ENCODE measurements at regions not wholly inside any gene's neighbourhood (a gene's known extent, or its start where the extent isn't known, plus 50 kb on each side); places are given as distances from the start of the nearest gene placed in this dataset.
"Not testable (repeated sequence)": the region's sequence is repeated elsewhere in the genome, so short reads cannot be mapped to it uniquely, and the experiment has no call there.

- DNase-seq = no peak
These were observed 115.7 kb upstream of the S1PR3 start for GRCh38 chr9:88875400-88876120.

GRCh38 chr9:88880199-88880598 lies 111.1 kb upstream of the S1PR3 start:
- no peak for DNase-seq

GRCh38 chr9:88884291-88884690 lies 107.0 kb upstream of the S1PR3 start:
- not testable (repeated sequence) for DNase-seq

- not testable (repeated sequence) for DNase-seq
These were observed 104.5 kb upstream of the S1PR3 start for GRCh38 chr9:88886762-88887161.

GRCh38 chr9:88889386-88889785 lies 101.9 kb upstream of the S1PR3 start:
- DNase-seq = no peak

- DNase-seq = no peak
These were observed 100.7 kb upstream of the S1PR3 start for GRCh38 chr9:88890546-88890945.

- DNase-seq = no peak
These were observed 100.2 kb upstream of the S1PR3 start for GRCh38 chr9:88891040-88891439.

- no peak for DNase-seq
These were observed 98.5 kb upstream of the S1PR3 start for GRCh38 chr9:88892724-88893123.

- no peak for DNase-seq
These were observed 94.2 kb upstream of the S1PR3 start for GRCh38 chr9:88897081-88897480.

- no peak for DNase-seq
These were observed 93.1 kb upstream of the S1PR3 start for GRCh38 chr9:88898039-88898720.

- no peak for DNase-seq
These were observed 85.8 kb upstream of the S1PR3 start for GRCh38 chr9:88905506-88905905.

- DNase-seq = no peak
These were observed 75.4 kb upstream of the S1PR3 start for GRCh38 chr9:88915916-88916315.

GRCh38 chr9:88916894-88917293 lies 74.4 kb upstream of the S1PR3 start:
- no peak for DNase-seq

GRCh38 chr9:88917375-88917774 lies 73.9 kb upstream of the S1PR3 start:
- DNase-seq = no peak

- not testable (repeated sequence) for DNase-seq
These were observed 72.7 kb upstream of the S1PR3 start for GRCh38 chr9:88918537-88918936.

GRCh38 chr9:88920645-88921044 lies 70.6 kb upstream of the S1PR3 start:
- DNase-seq = no peak

GRCh38 chr9:88922091-88922490 lies 69.2 kb upstream of the S1PR3 start:
- no peak for DNase-seq

- no peak for DNase-seq
These were observed 68.2 kb upstream of the S1PR3 start for GRCh38 chr9:88923092-88923491.

GRCh38 chr9:88923653-88924288 lies 67.5 kb upstream of the S1PR3 start:
- DNase-seq = no peak

GRCh38 chr9:88925481-88925880 lies 65.8 kb upstream of the S1PR3 start:
- DNase-seq = no peak

- DNase-seq = no peak
These were observed 64.3 kb upstream of the S1PR3 start for GRCh38 chr9:88926781-88927505.

- DNase-seq = no peak
These were observed 63.8 kb upstream of the S1PR3 start for GRCh38 chr9:88927510-88927909.

- DNase-seq = no peak
These were observed 60.6 kb upstream of the S1PR3 start for GRCh38 chr9:88930716-88931115.

Data from NCI-H446 (cell line).